ENCODE measurements at regions not wholly inside any gene's neighbourhood (a gene's known extent, or its start where the extent isn't known, plus 50 kb on each side); places are given as distances from the start of the nearest gene placed in this dataset.

- H3K4me1 ChIP-seq (ENCODE audit: low read depth, poor library complexity, severe bottlenecking) = no peaks in the 10 kb centered on the region
- no peak overlapping the region for H3K4me3 ChIP-seq (IDR thresholded peaks at IDR 0.05; ENCODE audit: insufficient read depth, low read depth, low read length)
- TF ChIP-seq CTCF (conservative IDR thresholded peaks at IDR 0.05; ENCODE audit: low read depth, low read length) = no peak
- H3K27me3 ChIP-seq (ENCODE audit: insufficient read depth, low read depth) = no peaks in the 10 kb centered on the region
- H3K9ac ChIP-seq = no peak overlapping the region
- H3K4me2 ChIP-seq = no peak overlapping the region
- no peak overlapping the region for H2AFZ ChIP-seq (ENCODE audit: low read depth)
- no peaks in the 10 kb centered on the region for H4K20me1 ChIP-seq (ENCODE audit: insufficient read depth)
- H3K36me3 ChIP-seq (ENCODE audit: insufficient read depth) = no peaks in the 10 kb centered on the region
- no peaks in the 10 kb centered on the region for H3K79me2 ChIP-seq (ENCODE audit: insufficient read depth, low read depth)
- H3K27ac ChIP-seq = no peak overlapping the region
These were observed 134.9 kb upstream of the NRIP1 start for GRCh38 chr21:15199414-15200383.

GRCh38 chr21:15203740-15204139, 138.9 kb upstream of the NRIP1 start:
- Histone ChIP-seq H3K4me3 (IDR thresholded peaks at IDR 0.05; ENCODE audit: insufficient read depth, low read depth, low read length) (no peak overlapping the region), H2AFZ (ENCODE audit: low read depth) (no peak overlapping the region), H4K20me1 (ENCODE audit: insufficient read depth) (no peaks in the 10 kb centered on the region), H3K36me3 (ENCODE audit: insufficient read depth) (no peaks in the 10 kb centered on the region), H3K9ac (no peak overlapping the region), H3K4me2 (no peak overlapping the region), H3K27ac (no peak overlapping the region), H3K79me2 (ENCODE audit: insufficient read depth, low read depth) (no peaks in the 10 kb centered on the region), H3K27me3 (ENCODE audit: insufficient read depth, low read depth) (no peaks in the 10 kb centered on the region), H3K4me1 (ENCODE audit: low read depth, poor library complexity, severe bottlenecking) (no peaks in the 10 kb centered on the region)
- no peak for TF ChIP-seq CTCF (conservative IDR thresholded peaks at IDR 0.05; ENCODE audit: low read depth, low read length)

GRCh38 chr21:15204140-15204969, 139.6 kb upstream of the NRIP1 start:
- Histone ChIP-seq H3K4me3 (IDR thresholded peaks at IDR 0.05; ENCODE audit: insufficient read depth, low read depth, low read length) (no peak overlapping the region), H3K4me2 (no peak overlapping the region), H3K9ac (no peak overlapping the region), H4K20me1 (ENCODE audit: insufficient read depth) (no peaks in the 10 kb centered on the region), H3K79me2 (ENCODE audit: insufficient read depth, low read depth) (no peaks in the 10 kb centered on the region), H2AFZ (ENCODE audit: low read depth) (no peak overlapping the region), H3K36me3 (ENCODE audit: insufficient read depth) (no peaks in the 10 kb centered on the region), H3K27me3 (ENCODE audit: insufficient read depth, low read depth) (no peaks in the 10 kb centered on the region), H3K27ac (no peak overlapping the region), H3K4me1 (ENCODE audit: low read depth, poor library complexity, severe bottlenecking) (no peaks in the 10 kb centered on the region)
- TF ChIP-seq CTCF (conservative IDR thresholded peaks at IDR 0.05; ENCODE audit: low read depth, low read length) = no peak

GRCh38 chr21:15204970-15205286, 140.1 kb upstream of the NRIP1 start:
- Histone ChIP-seq H3K36me3 (ENCODE audit: insufficient read depth) (no peaks in the 10 kb centered on the region), H3K27me3 (ENCODE audit: insufficient read depth, low read depth) (no peaks in the 10 kb centered on the region), H3K4me2 (no peak overlapping the region), H3K4me3 (IDR thresholded peaks at IDR 0.05; ENCODE audit: insufficient read depth, low read depth, low read length) (no peak overlapping the region), H4K20me1 (ENCODE audit: insufficient read depth) (no peaks in the 10 kb centered on the region), H3K9ac (no peak overlapping the region), H3K4me1 (ENCODE audit: low read depth, poor library complexity, severe bottlenecking) (no peaks in the 10 kb centered on the region), H3K27ac (no peak overlapping the region), H3K79me2 (ENCODE audit: insufficient read depth, low read depth) (no peaks in the 10 kb centered on the region), H2AFZ (ENCODE audit: low read depth) (no peak overlapping the region)
- no peak for TF ChIP-seq CTCF (conservative IDR thresholded peaks at IDR 0.05; ENCODE audit: low read depth, low read length)

Data from KMS-11 (cell line).